HG03469 (cell line): ENCODE measurements at regions not wholly inside any gene's neighbourhood (a gene's known extent, or its start where the extent isn't known, plus 50 kb on each side); places are given as distances from the start of the nearest gene placed in this dataset.
"Not testable (repeated sequence)": the region's sequence is repeated elsewhere in the genome, so short reads cannot be mapped to it uniquely, and the experiment has no call there.

ENCODE experiments used
- ATAC-seq: cut with Tn5 transposase; IDR thresholded peaks from one replicate; pipeline ENCODE4 v1.9.1; 2021; ENCODE audit warnings: mild to moderate bottlenecking, moderate library complexity, moderate number of reproducible peaks; ENCODE audit not compliant: unreplicated experiment

DNA sequence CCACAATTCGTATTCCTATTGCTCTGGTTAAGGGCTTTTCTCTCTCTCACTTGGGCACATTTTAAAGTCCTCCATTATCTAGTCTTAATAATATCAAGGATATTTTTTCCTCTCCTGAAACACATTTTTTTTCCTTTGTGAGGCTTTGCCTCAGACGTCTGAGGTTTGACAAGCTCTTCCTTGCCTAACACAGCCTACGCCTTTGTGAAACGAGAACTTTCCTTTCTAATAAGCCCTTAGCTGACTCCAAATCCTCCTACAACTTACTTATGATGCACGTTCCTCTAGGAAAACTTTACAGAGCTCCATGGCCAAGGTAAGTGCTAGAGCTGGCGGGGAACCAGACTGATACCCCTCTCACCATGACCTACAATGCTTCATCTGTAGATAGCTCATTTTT, 841.5 kb downstream of the SOCS6 start:
- no peak for ATAC-seq

DNA sequence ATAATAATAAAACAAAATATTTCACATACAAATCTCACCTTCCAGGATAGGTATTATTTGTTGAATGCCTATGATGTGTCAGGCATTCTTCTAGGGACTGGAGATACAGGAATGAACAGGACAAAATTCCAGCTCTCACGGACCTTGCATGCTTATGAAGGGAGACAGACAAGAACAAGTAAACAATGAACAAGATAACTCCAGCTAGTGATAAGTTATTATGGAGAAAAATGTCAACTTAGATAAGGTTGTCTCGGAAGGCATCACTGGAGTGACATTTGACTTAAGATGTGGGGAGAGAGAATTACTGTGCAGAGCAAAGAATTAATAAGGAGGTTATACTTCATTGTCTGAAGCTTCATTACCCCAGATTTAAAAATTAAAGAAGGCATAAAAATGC, 836.7 kb downstream of the SOCS6 start:
- ATAC-seq, result no peak

DNA sequence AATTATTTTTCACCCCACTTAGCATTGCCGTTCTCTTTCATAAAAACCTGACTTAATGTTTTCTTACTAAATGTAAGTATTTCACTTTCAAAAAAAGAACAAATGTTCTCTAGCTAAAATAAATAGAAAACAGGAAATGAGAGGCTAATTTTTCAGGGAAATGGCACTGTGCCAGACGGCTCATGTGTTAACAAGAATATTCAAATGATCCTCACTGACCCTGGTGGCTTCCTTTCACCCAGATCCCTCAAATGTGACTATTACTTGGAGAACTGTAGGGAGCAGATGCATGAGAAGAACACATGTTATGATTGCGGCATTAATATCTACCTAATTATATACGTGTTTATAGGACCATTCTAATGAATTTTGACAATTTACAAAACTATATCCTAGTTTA, 827.7 kb downstream of the SOCS6 start:
- ATAC-seq, result no peak

DNA sequence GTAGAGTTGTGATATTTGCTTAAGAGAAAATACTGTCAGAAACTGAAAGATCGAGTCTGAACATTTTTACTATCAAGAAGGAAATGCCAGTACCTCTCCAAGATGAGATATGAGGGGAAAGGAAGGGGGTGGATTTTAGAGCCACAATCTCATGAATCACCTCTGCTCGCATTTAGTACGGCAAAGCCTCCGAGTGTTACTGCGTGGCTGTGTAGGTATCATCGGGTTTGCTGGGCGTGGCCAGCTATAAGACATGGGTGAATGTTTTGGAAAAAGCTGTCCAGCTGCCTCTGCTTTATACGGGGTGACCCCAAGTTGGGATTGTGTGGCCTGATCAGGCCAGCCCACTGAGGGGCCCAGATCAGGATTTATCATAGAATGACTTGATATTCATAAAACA, 826.4 kb downstream of the SOCS6 start:
- no peak for ATAC-seq

DNA sequence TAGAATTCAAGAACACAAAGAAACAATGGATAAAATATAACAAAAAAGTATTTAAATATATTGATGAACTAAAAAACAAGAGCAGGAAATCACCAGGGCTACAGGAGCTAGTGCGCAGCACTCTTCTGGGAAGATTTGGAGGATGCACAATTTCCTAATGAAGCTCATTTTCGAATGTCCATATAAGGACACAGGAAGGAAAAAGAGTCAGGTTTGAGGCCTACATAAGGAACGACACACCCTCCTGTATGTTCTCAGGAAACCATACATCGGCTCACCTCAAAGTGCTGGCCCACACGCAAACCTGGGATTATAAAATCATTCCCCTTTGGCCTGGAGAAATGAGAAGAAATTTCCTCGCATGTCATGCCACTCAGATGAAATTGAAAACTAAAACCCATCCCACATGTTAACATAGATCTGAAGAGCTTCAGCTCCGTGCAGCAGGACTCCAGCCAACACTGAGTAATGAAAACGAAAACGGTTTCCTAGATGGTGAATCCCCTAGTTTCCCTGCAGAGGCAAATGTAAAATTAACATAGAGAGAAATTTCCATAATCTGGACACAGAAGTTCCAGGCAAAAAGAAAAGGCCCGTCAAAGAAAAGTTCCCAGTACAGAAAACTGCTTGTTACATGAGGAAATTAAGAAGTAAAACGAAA, 825.8 kb downstream of the SOCS6 start:
- ATAC-seq, result no peak

DNA sequence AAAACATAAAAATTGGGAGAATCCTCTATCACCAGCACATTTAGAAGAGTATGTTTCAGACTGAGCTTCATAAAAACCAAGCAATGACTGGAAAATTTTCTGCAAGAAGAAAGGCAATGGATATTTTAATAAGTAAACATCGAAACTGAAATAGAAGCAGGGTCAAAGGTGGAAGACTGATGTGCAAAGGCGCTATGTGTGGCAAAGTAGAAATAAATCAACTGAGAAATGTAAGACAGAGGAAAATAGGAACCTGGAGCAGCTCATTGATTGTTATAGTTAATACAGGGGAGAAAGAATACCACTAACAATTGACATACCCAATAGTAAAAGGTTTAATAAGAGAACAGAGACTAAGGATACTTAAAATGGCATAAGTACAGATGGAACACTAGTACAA, 818.4 kb downstream of the SOCS6 start:
- no peak for ATAC-seq

DNA sequence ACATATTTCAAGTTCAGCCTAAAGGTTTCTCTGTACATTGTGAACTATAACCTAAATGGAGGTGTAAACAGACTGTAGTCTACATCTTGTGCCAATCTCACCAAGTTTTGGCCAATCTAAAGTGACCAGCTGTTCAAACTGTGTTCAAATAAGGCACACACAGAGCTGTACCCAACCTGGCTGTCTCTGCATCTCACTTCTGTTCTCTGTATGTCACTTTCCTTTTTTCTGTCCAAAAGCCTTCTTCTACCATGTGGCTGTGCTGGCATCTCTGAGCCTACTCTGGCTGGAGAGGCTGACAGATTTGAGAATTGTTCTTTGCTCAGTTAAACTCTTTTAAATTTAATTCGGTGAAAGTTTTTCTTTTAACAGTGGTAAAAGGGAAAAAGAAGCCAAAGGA, 817.9 kb downstream of the SOCS6 start:
- ATAC-seq, result no peak

DNA sequence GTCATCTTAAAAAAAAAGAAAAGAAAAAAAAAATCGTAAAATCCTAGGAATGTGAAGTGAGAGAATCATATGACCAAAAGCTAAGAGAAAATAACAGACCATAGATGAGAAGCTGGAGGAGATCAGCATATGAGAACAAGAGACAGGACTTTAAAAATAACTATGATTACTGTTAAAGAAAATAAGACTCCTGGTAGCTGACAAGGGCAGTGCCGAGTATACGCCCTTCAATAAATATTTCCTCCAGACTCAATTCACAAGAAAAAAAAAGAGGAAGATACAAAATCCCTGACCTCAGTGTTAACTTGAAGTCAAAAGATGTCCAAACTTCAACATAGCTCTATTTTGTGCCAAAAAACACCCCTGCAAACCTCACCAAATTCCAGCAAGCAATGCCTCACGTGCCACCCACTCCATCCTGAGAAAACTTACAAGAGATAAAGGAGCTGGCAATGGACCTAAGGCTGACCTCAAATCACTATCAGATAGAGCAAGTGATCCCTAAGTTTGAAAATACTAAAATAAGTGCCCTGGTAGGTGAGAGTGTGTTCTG, 817.2 kb downstream of the SOCS6 start:
- ATAC-seq, result no peak

DNA sequence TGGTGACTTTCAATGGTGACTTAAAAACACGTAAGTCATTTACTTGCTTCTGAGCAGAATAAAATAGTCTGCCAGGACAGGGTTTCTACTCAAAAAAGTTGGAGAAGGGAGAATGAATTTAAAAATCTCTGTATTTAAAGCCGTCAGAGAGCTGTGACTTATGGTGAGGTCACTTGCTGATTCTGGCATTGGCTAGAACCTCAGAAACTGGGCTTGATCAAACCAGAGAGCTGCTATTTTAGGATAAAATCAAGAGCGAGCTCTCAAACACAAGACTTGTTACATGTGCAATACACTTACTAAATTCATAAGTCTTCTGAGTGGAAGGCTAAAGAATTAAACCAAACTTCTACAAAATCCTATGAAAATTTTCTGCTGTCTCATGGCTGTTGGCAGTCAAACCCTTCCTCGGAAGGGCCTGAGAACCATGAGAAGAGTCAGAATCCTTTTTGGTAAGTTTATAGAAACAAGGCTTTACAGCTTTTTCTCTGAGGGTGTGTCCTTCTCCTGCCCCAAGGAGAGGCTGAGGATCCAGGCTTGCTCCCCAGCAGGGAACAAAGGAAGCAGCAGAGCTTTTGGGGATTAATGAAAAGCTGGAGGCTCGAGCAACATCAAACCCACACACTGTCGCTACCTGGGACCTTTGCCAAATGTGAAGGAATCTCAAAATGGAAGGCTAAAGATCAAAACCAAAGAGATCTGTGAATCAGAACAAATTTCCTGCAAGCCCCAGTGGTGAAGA, 816.4 kb downstream of the SOCS6 start:
- no peak for ATAC-seq

DNA sequence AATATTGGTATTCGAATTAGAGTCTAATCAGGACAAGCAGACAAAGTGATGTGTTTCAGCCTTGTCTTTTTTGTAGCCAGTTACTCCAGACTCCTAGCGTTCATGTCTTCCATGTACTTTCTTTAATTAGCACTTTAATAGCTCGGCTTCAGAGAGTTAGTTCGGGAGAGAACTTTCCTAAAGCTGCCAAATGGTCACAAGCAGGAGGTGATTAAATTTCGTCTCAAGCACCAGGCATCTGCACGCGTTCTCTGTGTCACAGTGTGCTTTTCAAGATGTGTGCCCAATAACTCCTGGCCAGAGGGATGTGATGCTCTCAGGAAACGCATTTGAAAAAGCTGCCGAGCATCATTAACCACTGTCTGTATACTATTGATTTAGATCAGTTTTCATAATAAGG, 790.8 kb downstream of the SOCS6 start:
- ATAC-seq, result no peak

DNA sequence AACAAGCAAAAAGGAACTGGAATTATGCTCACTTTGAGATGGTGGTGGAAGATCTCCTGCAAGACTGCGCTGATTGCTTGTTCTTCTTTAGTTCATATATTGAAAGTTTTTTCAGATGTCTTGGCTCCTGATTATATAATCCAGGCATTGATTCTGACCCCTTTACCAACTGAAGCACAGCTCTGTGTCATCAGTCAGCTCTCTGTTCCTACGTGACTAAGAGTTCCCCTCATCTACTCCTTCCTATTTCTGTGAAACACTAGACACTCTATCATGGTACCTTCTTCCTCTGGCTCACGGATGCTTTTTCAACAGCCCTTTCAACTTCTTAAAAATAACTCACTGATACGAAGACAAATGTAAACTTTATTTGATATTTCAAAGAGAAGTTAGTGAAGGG, 788.6 kb downstream of the SOCS6 start:
- no peak for ATAC-seq

DNA sequence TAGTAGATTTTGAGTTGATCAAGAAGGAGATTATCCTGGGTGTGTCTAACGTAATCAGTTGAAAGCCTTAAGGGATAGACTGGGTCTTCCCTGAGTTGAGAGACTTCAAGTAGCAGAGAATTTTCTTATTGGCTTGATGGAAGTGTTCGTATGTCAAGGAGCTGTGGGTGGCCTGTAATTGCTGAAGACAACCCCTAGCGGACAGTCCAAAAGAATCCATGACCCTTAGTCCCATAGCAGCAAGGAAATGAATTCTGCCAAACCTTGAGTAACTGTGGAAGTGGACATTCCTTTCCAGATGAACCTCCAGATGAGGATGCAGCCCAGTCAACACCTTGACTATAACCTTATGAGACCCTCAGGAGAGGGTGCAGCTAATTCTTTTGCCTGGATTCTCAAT, 786.3 kb downstream of the SOCS6 start:
- ATAC-seq, result no peak

DNA sequence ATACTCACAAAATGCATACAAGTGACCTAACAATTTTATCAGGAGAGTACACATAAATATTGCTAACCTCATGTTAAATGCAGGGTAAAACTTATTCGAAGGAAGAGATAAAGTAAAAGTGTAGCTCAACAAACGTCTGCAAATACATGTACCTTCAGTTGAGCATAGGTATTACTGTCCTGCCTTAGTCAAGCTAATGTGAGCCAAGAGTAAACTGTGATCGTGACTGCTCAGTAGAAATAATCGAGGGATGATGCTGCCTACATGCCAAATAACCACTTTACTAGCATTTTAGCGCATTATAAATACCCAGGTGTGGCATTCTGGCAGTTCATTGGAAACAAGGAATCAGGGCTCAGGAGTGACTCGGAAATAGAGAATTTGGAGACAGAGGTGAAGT, 779.5 kb downstream of the SOCS6 start:
- no peak for ATAC-seq

DNA sequence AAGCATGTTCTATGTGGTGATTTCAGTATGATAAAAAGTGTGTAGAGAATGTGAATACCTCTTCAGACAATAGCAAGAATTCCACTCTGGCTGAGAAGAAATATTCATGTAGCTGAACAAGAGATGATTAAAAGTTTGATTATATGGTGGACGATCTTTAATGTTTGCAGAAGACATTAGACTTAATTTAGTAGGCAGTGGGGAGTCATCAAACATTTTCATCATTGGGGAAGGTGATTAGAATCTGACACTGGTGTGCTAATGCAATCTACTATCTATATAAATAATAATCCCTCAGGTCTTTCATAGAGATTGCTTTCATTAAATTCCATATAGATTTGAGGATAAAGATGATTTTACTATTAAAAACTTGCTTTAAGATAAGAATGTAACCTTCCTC, 761.0 kb downstream of the SOCS6 start:
- no peak for ATAC-seq

DNA sequence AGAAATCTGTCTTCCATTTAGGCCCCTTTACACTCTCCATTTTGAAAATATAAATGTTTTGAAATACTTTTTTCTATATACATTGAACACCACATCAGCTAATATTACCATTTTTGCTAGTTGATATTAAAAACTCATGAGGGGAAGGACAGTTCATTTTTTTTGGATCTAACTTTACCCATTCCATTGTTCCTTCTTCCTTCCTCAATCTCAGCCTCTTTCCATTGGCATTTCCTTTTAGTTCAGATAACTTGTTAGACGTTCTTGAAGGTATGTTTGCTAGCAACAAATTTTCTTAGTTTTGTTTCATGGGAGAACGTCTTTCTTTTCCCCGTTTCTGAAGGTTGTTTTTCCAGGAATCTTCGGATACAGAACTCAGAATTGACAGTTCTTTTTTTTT, 759.0 kb downstream of the SOCS6 start:
- ATAC-seq, result no peak

DNA sequence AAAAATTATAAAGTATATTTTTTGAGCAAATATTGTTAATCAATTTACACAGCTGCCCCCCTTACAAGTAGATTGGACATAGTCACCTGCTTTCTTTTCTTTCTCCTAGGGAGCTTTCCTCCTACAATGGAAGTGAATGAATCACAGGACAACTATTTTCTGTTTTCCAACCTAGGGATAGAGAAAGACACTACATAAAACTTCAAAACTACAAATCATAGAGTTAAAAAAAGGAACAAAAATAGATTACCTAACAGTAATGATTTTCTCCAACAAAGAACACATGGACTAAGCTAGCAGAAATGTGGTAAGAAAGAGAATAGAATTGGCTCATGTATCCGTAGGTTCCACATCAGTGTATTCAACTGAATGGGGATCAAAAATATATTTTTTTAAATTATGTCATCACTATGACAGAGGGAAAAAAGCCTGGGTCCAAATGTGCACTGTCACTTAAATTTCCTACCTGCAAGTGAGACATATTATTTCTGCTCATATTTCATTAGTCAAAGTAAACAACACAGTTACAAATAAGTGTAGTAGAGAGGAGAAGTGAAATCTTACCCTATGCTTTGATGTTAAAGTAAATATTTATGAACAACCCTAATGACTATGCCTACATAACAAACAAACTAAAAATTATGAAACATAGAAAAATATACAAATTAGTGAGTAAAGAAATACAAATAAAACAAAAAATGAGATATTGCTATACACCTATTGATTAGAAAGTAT, 756.7 kb downstream of the SOCS6 start:
- no peak for ATAC-seq

DNA sequence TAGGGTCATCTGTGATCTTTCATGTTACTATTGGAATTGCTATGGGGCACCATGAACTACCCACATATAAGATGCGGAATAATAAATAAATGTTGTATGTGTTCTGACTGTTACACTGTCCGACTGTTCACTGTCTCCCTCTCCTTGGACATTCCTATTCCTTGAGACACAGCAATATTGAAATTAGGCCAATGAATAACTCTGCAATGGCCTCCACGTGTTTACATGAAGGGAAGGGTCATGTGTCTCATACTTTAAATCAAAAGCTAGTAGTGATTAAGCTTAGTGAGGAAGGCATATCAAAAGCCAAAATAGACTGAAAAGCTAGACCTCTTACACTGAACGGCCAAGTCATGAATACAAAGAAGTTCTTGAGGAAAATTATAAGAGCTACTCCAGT, 751.3 kb downstream of the SOCS6 start:
- ATAC-seq, result no peak

DNA sequence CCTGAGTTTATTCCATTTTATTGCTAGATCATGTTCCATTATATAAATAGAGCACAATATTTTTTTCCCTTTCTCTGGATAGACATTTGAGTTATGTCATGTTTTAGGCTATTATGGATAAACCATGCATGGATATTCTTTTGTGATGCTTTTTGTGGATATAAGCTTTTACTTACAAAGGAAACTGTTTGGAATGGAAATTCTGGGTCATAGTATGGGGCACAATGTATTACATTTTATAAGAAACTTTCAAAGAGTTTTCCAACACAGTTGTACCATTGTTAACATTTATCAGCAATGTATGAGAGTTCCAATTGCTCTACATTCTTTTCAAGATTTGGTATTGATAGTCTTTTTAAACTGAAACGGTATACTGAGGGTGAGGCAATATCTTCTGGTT, 749.4 kb downstream of the SOCS6 start:
- no peak for ATAC-seq

DNA sequence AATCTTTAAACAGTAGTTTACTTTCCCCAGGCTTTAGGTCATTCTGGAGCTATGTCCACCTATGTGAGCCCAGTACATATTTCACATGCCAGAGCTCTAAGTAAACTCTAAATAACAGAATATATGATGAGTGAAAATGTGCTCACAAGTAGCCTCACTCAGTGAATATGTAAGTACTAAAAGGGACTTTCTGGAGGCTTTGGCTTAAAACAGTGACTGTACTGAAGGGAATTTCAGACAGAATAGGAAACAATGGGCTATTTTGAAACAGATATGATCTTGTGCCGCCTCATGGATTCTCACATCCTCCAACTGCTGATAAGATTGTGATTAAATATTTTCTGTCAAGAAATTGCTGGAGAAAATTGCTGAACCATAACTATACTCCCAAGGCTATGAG, 747.9 kb downstream of the SOCS6 start:
- ATAC-seq, result no peak

DNA sequence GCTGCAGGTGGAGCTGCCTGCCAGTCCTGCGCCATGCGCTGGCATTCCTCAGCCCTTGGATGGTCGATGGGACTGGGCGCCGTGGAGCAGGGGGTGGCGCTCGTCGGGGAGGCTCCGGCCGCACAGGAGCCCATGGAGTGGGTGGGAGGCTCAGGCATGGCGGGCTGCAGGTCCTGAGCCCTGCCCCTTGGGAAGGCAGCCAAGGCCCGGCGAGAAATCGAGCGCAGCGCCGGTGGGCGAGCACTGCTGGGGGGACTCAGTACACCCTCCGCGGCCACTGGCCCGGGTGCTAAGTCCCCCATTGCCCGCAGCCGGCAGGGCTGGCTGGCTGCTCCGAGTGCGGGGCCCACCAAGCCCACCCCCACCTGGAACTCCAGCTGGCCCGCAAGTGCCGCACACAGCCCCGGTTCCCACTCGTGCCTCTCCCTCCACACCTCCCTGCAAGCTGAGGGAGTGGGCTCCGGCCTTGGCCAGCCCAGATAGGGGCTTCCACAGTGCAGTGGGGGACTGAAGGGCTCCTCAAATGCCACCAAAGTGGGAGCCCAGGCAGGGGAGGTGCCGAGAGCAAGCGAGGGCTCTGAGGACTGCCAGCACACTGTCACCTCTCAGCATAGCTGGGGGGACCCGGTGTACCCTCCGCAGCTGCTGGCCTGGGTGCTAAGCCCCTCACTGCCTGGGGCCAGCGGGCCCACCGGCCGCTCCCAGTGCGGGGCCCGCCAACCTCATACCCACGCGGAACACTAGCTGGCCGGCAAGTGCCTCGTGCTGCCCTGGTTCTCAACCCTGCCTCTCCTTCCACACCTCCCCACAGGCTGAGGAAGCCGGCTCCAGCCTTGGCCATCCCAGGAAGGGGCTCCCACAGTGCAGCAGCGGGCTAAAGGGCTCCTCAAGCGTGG, 742.7 kb downstream of the SOCS6 start:
- ATAC-seq, result not testable (repeated sequence)

DNA sequence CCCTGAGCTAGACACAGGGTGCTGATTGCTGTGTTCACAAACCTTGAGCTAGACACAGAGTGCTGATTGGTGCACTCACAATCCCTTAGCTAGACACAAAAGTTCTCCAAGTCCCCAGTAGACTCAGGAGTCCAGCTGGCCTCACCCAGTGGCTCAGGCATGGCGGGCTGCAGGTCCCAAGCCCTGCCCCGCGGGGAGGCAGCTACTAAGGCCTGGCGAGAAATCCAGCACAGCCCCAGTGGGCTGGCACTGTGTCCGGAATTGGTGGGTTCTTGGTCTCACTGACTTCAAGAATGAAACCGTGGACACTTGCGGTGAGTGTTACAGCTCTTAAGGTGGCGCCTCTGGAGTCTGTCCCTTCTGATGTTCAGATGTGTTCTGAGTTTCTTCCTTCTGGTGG, 741.2 kb downstream of the SOCS6 start:
- not testable (repeated sequence) for ATAC-seq
